Liver (tissue), 8 donors: ENCODE measurements at regions not wholly inside any gene's neighbourhood (a gene's known extent, or its start where the extent isn't known, plus 50 kb on each side); places are given as distances from the start of the nearest gene placed in this dataset.

Experiments used
- DNase-seq: peaks from one replicate; pipeline ENCODE4 v3.0.0-alpha.2; 2017; ENCODE audit warnings: low spot score
- H3K27ac ChIP-seq, 2 donors: one replicate each; pipeline ENCODE4 v1.7.0; 2013; ENCODE audit warnings: inconsistent platforms in 2 of 2, low read length in 2 of 2, control low read depth in 1 of 2, low read depth in 1 of 2, mild to moderate bottlenecking in 1 of 2
- H3K27me3 ChIP-seq, 4 donors: one replicate each; pipeline versions ENCODE4 v1.6.1 to v1.7.0; 2013; ENCODE audit warnings: low read length in 3 of 4, inconsistent platforms in 1 of 4, mild to moderate bottlenecking in 1 of 4, moderate library complexity in 1 of 4; ENCODE audit not compliant: control insufficient read depth in 4 of 4, insufficient read depth in 4 of 4
- H3K36me3 ChIP-seq, 4 donors: one replicate each; pipeline versions ENCODE4 v1.6.1 to v1.7.0; 2013; ENCODE audit warnings: low read length in 3 of 4, mild to moderate bottlenecking in 3 of 4, low read depth in 1 of 4, moderate library complexity in 1 of 4; ENCODE audit not compliant: control insufficient read depth in 4 of 4, insufficient read depth in 3 of 4
- H3K4me1 ChIP-seq, 4 donors: one replicate each; pipeline versions ENCODE4 v1.6.1 to v1.7.0; 2013; ENCODE audit warnings: low read length in 3 of 4, mild to moderate bottlenecking in 3 of 4, moderate library complexity in 1 of 4; ENCODE audit not compliant: control insufficient read depth in 4 of 4, insufficient read depth in 4 of 4
- H3K4me3 ChIP-seq, 3 donors: one replicate each; pipeline versions ENCODE4 v1.6.1 to v1.7.0; 2013; ENCODE audit warnings: low read length in 3 of 3, control low read depth in 1 of 3, low read depth in 1 of 3, mild to moderate bottlenecking in 1 of 3
- H3K9ac ChIP-seq, 2 donors: one replicate each; pipeline ENCODE4 v1.7.0; 2013; ENCODE audit warnings: low read length in 2 of 2, mild to moderate bottlenecking in 2 of 2, moderate library complexity in 2 of 2, control low read depth in 1 of 2, low read depth in 1 of 2
- H3K9me3 ChIP-seq, 4 donors: one replicate each; pipeline versions ENCODE4 v1.6.1 to v1.7.0; 2013; ENCODE audit warnings: low read length in 3 of 4; ENCODE audit not compliant: control insufficient read depth in 4 of 4
- EGR1 ChIP-seq, 2 donors: IDR thresholded peaks; 2 replicates each; pipeline ENCODE4 v1.6.1; 2016 to 2018; ENCODE audit warnings: antibody characterized with exemption in 2 of 2, low read depth in 2 of 2
- FOXA1 ChIP-seq: IDR thresholded peaks from 2 replicates; pipeline ENCODE4 v1.6.1; 2016; ENCODE audit warnings: antibody characterized with exemption
- GABPA ChIP-seq, 2 donors: IDR thresholded peaks in 1 of 2; conservative IDR thresholded peaks in 1 of 2; 2 replicates each; pipeline ENCODE4 v1.6.1; 2016; ENCODE audit warnings: antibody characterized with exemption in 2 of 2, mild to moderate bottlenecking in 1 of 2, moderate library complexity in 1 of 2
- HNF4A ChIP-seq, 2 donors: conservative IDR thresholded peaks; 2 replicates each; pipeline ENCODE4 v1.6.1; 2016; ENCODE audit warnings: antibody characterized with exemption in 2 of 2, mild to moderate bottlenecking in 2 of 2
- HNF4G ChIP-seq: IDR thresholded peaks from 2 replicates; pipeline ENCODE4 v1.6.1; 2016; ENCODE audit warnings: antibody characterized with exemption
- JUND ChIP-seq, 2 donors: IDR thresholded peaks; 2 replicates each; pipeline ENCODE4 v1.6.1; 2016; ENCODE audit warnings: antibody characterized with exemption in 2 of 2
- RXRA ChIP-seq, 2 donors: IDR thresholded peaks; 2 replicates each; pipeline ENCODE4 v1.6.1; 2017 to 2018; ENCODE audit warnings: antibody characterized with exemption in 2 of 2, mild to moderate bottlenecking in 1 of 2
- SP1 ChIP-seq: IDR thresholded peaks from 2 replicates; pipeline ENCODE4 v1.6.1; 2018; ENCODE audit warnings: antibody characterized with exemption, mild to moderate bottlenecking
- TAF1 ChIP-seq: conservative IDR thresholded peaks from 2 replicates; pipeline ENCODE4 v1.6.1; 2016; ENCODE audit warnings: antibody characterized with exemption, mild to moderate bottlenecking
- WGBS: extraction: QIAGEN DNeasy Blood & Tissue Kit; methylation state at CpG from one replicate; pipeline ENCODE4 v1.1.7; 2013; 5-methylcytosine and 5-hydroxymethylcytosine counted together
- TF ChIP-seq, protein P1 (sequence below): IDR thresholded peaks from 2 replicates; pipeline ENCODE4 v1.6.1; 2016; ENCODE audit warnings: antibody characterized with exemption, mild to moderate bottlenecking
- TF ChIP-seq, protein P2 (sequence below): IDR thresholded peaks from 2 replicates; pipeline ENCODE4 v1.6.1; 2016; ENCODE audit warnings: antibody characterized with exemption
- TF ChIP-seq, protein P3 (sequence below): fragments of 150-350 bp; IDR thresholded peaks from 2 replicates; pipeline ENCODE4 v1.5.1; 2017; ENCODE audit warnings: improper control_type of control experiment, low read depth, low read length; ENCODE audit not compliant: missing input control
- TF ChIP-seq, protein P4 (sequence below): IDR thresholded peaks from 2 replicates; pipeline ENCODE4 v1.6.1; 2016; ENCODE audit warnings: antibody characterized with exemption
- donor health status: healthy.
- donor health status: healthy.
- donor health status: healthy.
- donor health status: healthy.
- donor health status: healthy.

DNA sequence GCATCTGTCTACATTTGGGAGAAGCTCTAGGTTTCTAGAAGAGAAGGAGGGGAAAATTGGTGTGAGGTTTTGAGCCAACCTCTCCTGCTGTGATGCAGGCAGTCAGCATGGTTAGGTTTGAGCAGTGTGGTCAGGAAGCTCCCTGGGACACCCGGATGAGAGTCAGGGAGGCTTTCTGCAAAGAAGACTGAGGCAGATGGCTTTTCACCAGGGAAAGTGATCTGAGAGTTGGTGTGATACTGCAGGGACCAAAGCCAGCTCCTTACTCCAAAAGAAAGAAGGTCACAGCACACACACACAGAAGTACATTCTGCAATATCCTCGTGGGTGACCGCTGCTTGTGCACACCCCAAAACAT is 75.8 kb upstream of the BCL11A start:
- H3K9me3 ChIP-seq: no peaks in the 10 kb centered on the region
- no peaks in the 10 kb centered on the region for H3K4me1 ChIP-seq
- WGBS: 55% methylated on average over 3 of the region's 3 CpGs
- no peak overlapping the region for H3K27ac ChIP-seq
- DNase-seq: no peak
- H3K9ac ChIP-seq: no peak overlapping the region
- H3K36me3 ChIP-seq: no peaks in the 10 kb centered on the region
- no peaks in the 10 kb centered on the region for H3K27me3 ChIP-seq
- TF ChIP-seq, protein P1, sequence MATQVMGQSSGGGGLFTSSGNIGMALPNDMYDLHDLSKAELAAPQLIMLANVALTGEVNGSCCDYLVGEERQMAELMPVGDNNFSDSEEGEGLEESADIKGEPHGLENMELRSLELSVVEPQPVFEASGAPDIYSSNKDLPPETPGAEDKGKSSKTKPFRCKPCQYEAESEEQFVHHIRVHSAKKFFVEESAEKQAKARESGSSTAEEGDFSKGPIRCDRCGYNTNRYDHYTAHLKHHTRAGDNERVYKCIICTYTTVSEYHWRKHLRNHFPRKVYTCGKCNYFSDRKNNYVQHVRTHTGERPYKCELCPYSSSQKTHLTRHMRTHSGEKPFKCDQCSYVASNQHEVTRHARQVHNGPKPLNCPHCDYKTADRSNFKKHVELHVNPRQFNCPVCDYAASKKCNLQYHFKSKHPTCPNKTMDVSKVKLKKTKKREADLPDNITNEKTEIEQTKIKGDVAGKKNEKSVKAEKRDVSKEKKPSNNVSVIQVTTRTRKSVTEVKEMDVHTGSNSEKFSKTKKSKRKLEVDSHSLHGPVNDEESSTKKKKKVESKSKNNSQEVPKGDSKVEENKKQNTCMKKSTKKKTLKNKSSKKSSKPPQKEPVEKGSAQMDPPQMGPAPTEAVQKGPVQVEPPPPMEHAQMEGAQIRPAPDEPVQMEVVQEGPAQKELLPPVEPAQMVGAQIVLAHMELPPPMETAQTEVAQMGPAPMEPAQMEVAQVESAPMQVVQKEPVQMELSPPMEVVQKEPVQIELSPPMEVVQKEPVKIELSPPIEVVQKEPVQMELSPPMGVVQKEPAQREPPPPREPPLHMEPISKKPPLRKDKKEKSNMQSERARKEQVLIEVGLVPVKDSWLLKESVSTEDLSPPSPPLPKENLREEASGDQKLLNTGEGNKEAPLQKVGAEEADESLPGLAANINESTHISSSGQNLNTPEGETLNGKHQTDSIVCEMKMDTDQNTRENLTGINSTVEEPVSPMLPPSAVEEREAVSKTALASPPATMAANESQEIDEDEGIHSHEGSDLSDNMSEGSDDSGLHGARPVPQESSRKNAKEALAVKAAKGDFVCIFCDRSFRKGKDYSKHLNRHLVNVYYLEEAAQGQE: no peak
- no peak for TF ChIP-seq JUND (IDR thresholded peaks at IDR 0.05)
- TF ChIP-seq, protein P2, sequence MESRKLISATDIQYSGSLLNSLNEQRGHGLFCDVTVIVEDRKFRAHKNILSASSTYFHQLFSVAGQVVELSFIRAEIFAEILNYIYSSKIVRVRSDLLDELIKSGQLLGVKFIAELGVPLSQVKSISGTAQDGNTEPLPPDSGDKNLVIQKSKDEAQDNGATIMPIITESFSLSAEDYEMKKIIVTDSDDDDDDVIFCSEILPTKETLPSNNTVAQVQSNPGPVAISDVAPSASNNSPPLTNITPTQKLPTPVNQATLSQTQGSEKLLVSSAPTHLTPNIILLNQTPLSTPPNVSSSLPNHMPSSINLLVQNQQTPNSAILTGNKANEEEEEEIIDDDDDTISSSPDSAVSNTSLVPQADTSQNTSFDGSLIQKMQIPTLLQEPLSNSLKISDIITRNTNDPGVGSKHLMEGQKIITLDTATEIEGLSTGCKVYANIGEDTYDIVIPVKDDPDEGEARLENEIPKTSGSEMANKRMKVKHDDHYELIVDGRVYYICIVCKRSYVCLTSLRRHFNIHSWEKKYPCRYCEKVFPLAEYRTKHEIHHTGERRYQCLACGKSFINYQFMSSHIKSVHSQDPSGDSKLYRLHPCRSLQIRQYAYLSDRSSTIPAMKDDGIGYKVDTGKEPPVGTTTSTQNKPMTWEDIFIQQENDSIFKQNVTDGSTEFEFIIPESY: no peak
- no peak overlapping the region for H3K4me3 ChIP-seq

DNA sequence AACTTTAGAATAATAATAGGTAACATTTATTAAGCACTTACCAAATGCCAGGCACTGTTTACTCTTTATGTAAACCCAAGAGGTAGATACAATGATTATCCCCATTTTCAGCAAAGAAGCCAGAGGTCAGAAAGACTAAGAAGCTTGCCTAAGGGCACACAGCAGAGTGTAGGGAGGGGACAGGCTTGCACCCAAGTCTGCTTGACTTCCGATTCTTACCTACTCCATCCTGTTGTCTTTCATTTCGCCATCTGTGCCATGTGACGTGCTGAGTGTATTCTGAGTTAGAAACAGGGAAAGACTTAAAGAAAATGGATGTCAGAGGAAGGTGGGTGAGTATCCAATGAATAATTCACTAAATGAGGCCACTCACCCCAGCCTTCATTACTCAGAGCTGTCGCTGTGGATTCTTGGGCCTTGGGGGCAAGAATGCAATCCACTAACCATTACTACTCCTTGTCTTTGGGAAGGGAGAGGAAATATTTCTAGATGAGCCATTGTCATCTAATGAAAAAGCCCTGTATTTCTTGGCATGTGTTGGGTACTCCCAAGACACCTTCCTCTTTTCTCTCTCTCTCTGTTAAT is 76.4 kb upstream of the BCL11A start:
- Histone ChIP-seq H3K9me3 (no peaks in the 10 kb centered on the region), H3K9ac (no peak overlapping the region), H3K4me1 (no peaks in the 10 kb centered on the region), H3K27ac (no peak overlapping the region), H3K27me3 (no peaks in the 10 kb centered on the region), H3K4me3 (no peak overlapping the region), H3K36me3 (no peaks in the 10 kb centered on the region)
- DNase-seq: no peak
- 78% methylated on average over 4 of the region's 4 CpGs for WGBS
- TF ChIP-seq RXRA (IDR thresholded peaks at IDR 0.05): no peak
- TF ChIP-seq, protein P3, sequence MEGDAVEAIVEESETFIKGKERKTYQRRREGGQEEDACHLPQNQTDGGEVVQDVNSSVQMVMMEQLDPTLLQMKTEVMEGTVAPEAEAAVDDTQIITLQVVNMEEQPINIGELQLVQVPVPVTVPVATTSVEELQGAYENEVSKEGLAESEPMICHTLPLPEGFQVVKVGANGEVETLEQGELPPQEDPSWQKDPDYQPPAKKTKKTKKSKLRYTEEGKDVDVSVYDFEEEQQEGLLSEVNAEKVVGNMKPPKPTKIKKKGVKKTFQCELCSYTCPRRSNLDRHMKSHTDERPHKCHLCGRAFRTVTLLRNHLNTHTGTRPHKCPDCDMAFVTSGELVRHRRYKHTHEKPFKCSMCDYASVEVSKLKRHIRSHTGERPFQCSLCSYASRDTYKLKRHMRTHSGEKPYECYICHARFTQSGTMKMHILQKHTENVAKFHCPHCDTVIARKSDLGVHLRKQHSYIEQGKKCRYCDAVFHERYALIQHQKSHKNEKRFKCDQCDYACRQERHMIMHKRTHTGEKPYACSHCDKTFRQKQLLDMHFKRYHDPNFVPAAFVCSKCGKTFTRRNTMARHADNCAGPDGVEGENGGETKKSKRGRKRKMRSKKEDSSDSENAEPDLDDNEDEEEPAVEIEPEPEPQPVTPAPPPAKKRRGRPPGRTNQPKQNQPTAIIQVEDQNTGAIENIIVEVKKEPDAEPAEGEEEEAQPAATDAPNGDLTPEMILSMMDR: no peak
- TF ChIP-seq, protein P4, sequence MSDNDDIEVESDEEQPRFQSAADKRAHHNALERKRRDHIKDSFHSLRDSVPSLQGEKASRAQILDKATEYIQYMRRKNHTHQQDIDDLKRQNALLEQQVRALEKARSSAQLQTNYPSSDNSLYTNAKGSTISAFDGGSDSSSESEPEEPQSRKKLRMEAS: no peak
- TF ChIP-seq, protein P1: no peak
- no peak for TF ChIP-seq TAF1
- TF ChIP-seq HNF4A (conservative IDR thresholded peaks at IDR 0.05): no peak
- no peak for TF ChIP-seq SP1
- TF ChIP-seq JUND (IDR thresholded peaks at IDR 0.05): no peak
- no peak for TF ChIP-seq GABPA (IDR thresholded peaks at IDR 0.05 in 1 of 2, conservative IDR thresholded peaks at IDR 0.05 in 1 of 2)
- no peak for TF ChIP-seq FOXA1
- no peak for TF ChIP-seq EGR1 (IDR thresholded peaks at IDR 0.05; ENCODE audit: low read depth in 2 of 2)
- TF ChIP-seq HNF4G: no peak
